Activated B cell treated with CpG ODN at 0.5 μM for 24 hours (primary cell): ENCODE measurements at regions not wholly inside any gene's neighbourhood (a gene's known extent, or its start where the extent isn't known, plus 50 kb on each side); places are given as distances from the start of the nearest gene placed in this dataset.

Experiments
- ATAC-seq: fragments of 200-7000 bp; cut with Tn5 transposase; one replicate; pipeline ENCODE4 v1.10.0; 2021; ENCODE audit warnings: low read depth, mild to moderate bottlenecking, moderate library complexity
- CTCF ChIA-PET: fragments of 350-600 bp; sonication (Branson Sonifier 250); formaldehyde crosslinking; loops from one replicate; lab custom pipeline; 2021; ENCODE audit warnings: antibody characterized with exemption; lab: Charles Lee
- POLR2A ChIA-PET: fragments of 350-600 bp; sonication (Branson Sonifier 250); formaldehyde crosslinking; loops from one replicate; lab custom pipeline; 2021; ENCODE audit warnings: antibody characterized with exemption; lab: Charles Lee
- DNase-seq: peaks from one replicate; pipeline ENCODE4 v3.0.0; 2022
- H3K27ac Mint-ChIP-seq: one replicate; pipeline ENCODE4 v1.8.0; 2020; ENCODE audit warnings: mixed read lengths
- H3K27me3 Mint-ChIP-seq: one replicate; pipeline ENCODE4 v1.8.0; 2021; ENCODE audit warnings: mixed read lengths
- H3K36me3 Mint-ChIP-seq: one replicate; pipeline ENCODE4 v1.8.0; 2021; ENCODE audit warnings: low read depth, mixed read lengths
- H3K4me1 Mint-ChIP-seq: one replicate; pipeline ENCODE4 v1.8.0; 2021; ENCODE audit warnings: mixed read lengths
- H3K4me3 Mint-ChIP-seq: one replicate; pipeline ENCODE4 v1.8.0; 2020; ENCODE audit warnings: mild to moderate bottlenecking, mixed read lengths
- H3K9me3 Mint-ChIP-seq: one replicate; pipeline ENCODE4 v1.8.0; 2020; ENCODE audit warnings: mixed read lengths
- CTCF ChIP-seq: fragments of 200-600 bp; IDR thresholded peaks from one replicate; pipeline ENCODE4 v1.8.0; 2022; ENCODE audit warnings: antibody characterized with exemption, mild to moderate bottlenecking
- intact Hi-C: fragments of 100-400 bp; cut with micrococcal nuclease; formaldehyde crosslinking; loops from one replicate; pipeline ENCODE4 v1.15.1; 2024

- intact Hi-C loops = no loop called here
- Mint-ChIP-seq H3K36me3 (no peaks in the 10 kb centered on the region), H3K27me3 (no peaks in the 10 kb centered on the region), H3K4me3 (no peak overlapping the region), H3K4me1 (no peaks in the 10 kb centered on the region), H3K27ac (no peak overlapping the region), H3K9me3 (no peaks in the 10 kb centered on the region)
- CTCF ChIA-PET = no interaction called here
- POLR2A ChIA-PET = no interaction called here
- ATAC-seq (no peak), DNase-seq (no peak)
- no peak for TF ChIP-seq CTCF
Observed at GRCh38 chr14:45519766-45520165, 266.8 kb upstream of the MIS18BP1 start.

DNA sequence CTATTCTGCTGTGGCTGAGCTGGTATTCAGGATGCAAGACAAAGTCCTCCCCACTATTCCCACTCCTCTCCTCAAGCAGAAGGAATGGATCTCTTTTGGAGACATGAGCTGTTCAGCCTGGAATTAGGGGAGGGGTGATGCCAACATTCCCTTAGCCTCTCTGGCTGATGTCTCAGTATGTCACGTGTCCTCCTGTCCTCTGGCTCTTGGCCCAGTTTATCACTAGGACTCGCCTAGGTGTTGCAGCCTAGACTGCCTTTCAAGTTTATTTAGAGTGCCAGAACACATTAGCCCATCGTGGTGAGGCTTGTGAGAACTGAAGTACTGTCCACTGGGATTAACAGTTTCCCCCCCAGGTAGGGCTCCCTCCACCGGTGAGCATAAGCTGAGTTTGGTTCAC, 239.9 kb upstream of the MIS18BP1 start:
- Mint-ChIP-seq H3K4me1 (no peaks in the 10 kb centered on the region), H3K27me3 (no peaks in the 10 kb centered on the region), H3K36me3 (no peaks in the 10 kb centered on the region), H3K4me3 (no peak overlapping the region), H3K9me3 (no peaks in the 10 kb centered on the region), H3K27ac (no peak overlapping the region)
- CTCF ChIA-PET = no interaction called here
- no peak for TF ChIP-seq CTCF
- DNase-seq (no peak), ATAC-seq (no peak)
- intact Hi-C loops = no loop called here
- POLR2A ChIA-PET = no interaction called here

- no peak for TF ChIP-seq CTCF
- ChIA-PET POLR2A (no interaction called here), CTCF (no interaction called here)
- no peaks in the 10 kb centered on the region for H3K36me3 Mint-ChIP-seq
- intact Hi-C loops = no loop called here
- H3K4me3 Mint-ChIP-seq = no peak overlapping the region
- no peak for ATAC-seq
- H3K27ac Mint-ChIP-seq = no peak overlapping the region
- H3K9me3 Mint-ChIP-seq = peaks cover 4% of the 10 kb centered on the region
- no peak for DNase-seq
- no peaks in the 10 kb centered on the region for H3K4me1 Mint-ChIP-seq
- H3K27me3 Mint-ChIP-seq = no peaks in the 10 kb centered on the region
Observed at GRCh38 chr14:45491914-45492313, 238.9 kb upstream of the MIS18BP1 start.

- POLR2A ChIA-PET = no interaction called here
- no peaks in the 10 kb centered on the region for H3K36me3 Mint-ChIP-seq
Observed at GRCh38 chr14:45486599-45486998, 233.6 kb upstream of the MIS18BP1 start.

GRCh38 chr14:45467023-45467422, 214.0 kb upstream of the MIS18BP1 start:
- ATAC-seq = no peak
- TF ChIP-seq CTCF = no peak
- Mint-ChIP-seq H3K27me3 (no peaks in the 10 kb centered on the region), H3K4me1 (no peaks in the 10 kb centered on the region), H3K36me3 (no peaks in the 10 kb centered on the region), H3K27ac (no peak overlapping the region), H3K4me3 (no peak overlapping the region), H3K9me3 (no peaks in the 10 kb centered on the region)
- no peak for DNase-seq
- intact Hi-C loops = no loop called here
- ChIA-PET CTCF (no interaction called here), POLR2A (no interaction called here)

More at GRCh38 chr14:45486599-45486998, 233.6 kb upstream of the MIS18BP1 start:
- H3K4me3 Mint-ChIP-seq = no peak overlapping the region
- CTCF ChIA-PET = no interaction called here
- no peaks in the 10 kb centered on the region for H3K4me1 Mint-ChIP-seq
- H3K27ac Mint-ChIP-seq = no peak overlapping the region
- ATAC-seq (no peak), DNase-seq (no peak)
- no peaks in the 10 kb centered on the region for H3K27me3 Mint-ChIP-seq
- TF ChIP-seq CTCF = no peak
- peaks cover 9% of the 10 kb centered on the region for H3K9me3 Mint-ChIP-seq
- intact Hi-C loops = no loop called here
